ENCODE measurements at regions not wholly inside any gene's neighbourhood (a gene's known extent, or its start where the extent isn't known, plus 50 kb on each side); places are given as distances from the start of the nearest gene placed in this dataset.

- TF ChIP-seq POLR2AphosphoS5 (IDR thresholded peaks at IDR 0.05; ENCODE audit: low read depth, low read length): no peak
- TF ChIP-seq REST (IDR thresholded peaks at IDR 0.05; ENCODE audit: insufficient read depth in 1 of 2, low read depth in 2 of 2, low read length in 2 of 2): no peak
Measured at GRCh38 chr2:8398040-8398668, 283.7 kb upstream of the ID2 start.
